Gastroesophageal sphincter (tissue), 4 donors: ENCODE measurements at regions not wholly inside any gene's neighbourhood (a gene's known extent, or its start where the extent isn't known, plus 50 kb on each side); places are given as distances from the start of the nearest gene placed in this dataset.

Experiments
- ATAC-seq: fragments of 150-250 bp; one replicate; pipeline ENCODE4 v1.9.1; 2016; ENCODE audit warnings: mild to moderate bottlenecking, moderate library complexity
- H3K27ac ChIP-seq, 4 donors: fragments of 200-600 bp; sonication (generic) in 3 of 4; 1 replicate in 3 of 4; 2 replicates in 1 of 4; pipeline ENCODE4 v1.5.1; 2016 to 2019
- H3K27me3 ChIP-seq: fragments of 200-600 bp; sonication (generic); one replicate; pipeline ENCODE4 v1.5.1; 2019
- H3K36me3 ChIP-seq, 2 donors: fragments of 200-600 bp; sonication (generic); one replicate each; pipeline ENCODE4 v1.5.1; 2019; ENCODE audit warnings: control low read depth in 1 of 2
- H3K4me1 ChIP-seq, 3 donors: fragments of 200-600 bp; sonication (generic); 1 replicate in 2 of 3; 2 replicates in 1 of 3; pipeline ENCODE4 v1.5.1; 2016 to 2019; ENCODE audit warnings: control low read depth in 2 of 3
- H3K4me3 ChIP-seq, 2 donors: fragments of 200-600 bp; sonication (generic); one replicate each; pipeline ENCODE4 v1.5.1; 2019; ENCODE audit warnings: mild to moderate bottlenecking in 1 of 2, moderate library complexity in 1 of 2
- H3K9me3 ChIP-seq, 3 donors: fragments of 200-600 bp; sonication (generic); one replicate each; pipeline ENCODE4 v1.5.1; 2017 to 2019; ENCODE audit warnings: control low read depth in 2 of 3
- CTCF ChIP-seq, 4 experiments: fragments of 200-600 bp in 2 of 4; fragments of 450-650 bp in 2 of 4; sonication (generic) in 1 of 4; IDR thresholded peaks; one replicate each; pipeline ENCODE4 v1.5.1; 2017 to 2019; ENCODE audit warnings: antibody characterized with exemption in 4 of 4, mild to moderate bottlenecking in 2 of 4, moderate library complexity in 2 of 4
- EP300 ChIP-seq: sonication (generic); formaldehyde crosslinking; IDR thresholded peaks from one replicate; pipeline ENCODE4 v1.6.1; 2017; ENCODE audit warnings: antibody characterized with exemption, mild to moderate bottlenecking
- POLR2A ChIP-seq, 2 donors: fragments of 450-650 bp; IDR thresholded peaks; one replicate each; pipeline ENCODE4 v1.6.1; 2017; ENCODE audit warnings: antibody characterized with exemption in 2 of 2, mild to moderate bottlenecking in 2 of 2, moderate library complexity in 1 of 2
- POLR2AphosphoS5 ChIP-seq: sonication (generic); formaldehyde crosslinking; IDR thresholded peaks from one replicate; pipeline ENCODE4 v1.6.1; 2017; ENCODE audit warnings: antibody characterized with exemption
- WGBS, 2 donors: methylation state at CpG; one replicate each; pipeline ENCODE4 v1.1.5; 2018; ENCODE audit warnings: low coverage in 1 of 2; 5-methylcytosine and 5-hydroxymethylcytosine counted together

- Histone ChIP-seq H3K27me3 (no peaks in the 10 kb centered on the region), H3K9me3 (no peaks in the 10 kb centered on the region), H3K36me3 (no peaks in the 10 kb centered on the region), H3K4me1 (peaks cover 0 to 9% (median 0%) of the 10 kb centered on the region in 3 donors), H3K27ac (no peak overlapping the region), H3K4me3 (no peak overlapping the region)
- WGBS, 2 donors = 92% methylated on average over 1 of the region's 2 CpGs; no CpG with 5 or more reads in 1 of the 2 donors
- no peak for TF ChIP-seq POLR2A (IDR thresholded peaks at IDR 0.05)
- TF ChIP-seq EP300 = no peak
- no peak for TF ChIP-seq POLR2AphosphoS5
- no peak for TF ChIP-seq CTCF (IDR thresholded peaks at IDR 0.05)
- no peak for ATAC-seq
Measured at GRCh38 chr15:61415617-61416120, 186.6 kb upstream of the RORA start.

- H3K4me3 ChIP-seq = no peak overlapping the region
- ATAC-seq = no peak
- H3K4me1 ChIP-seq = peaks cover 0 to 9% (median 0%) of the 10 kb centered on the region in 3 donors
- TF ChIP-seq CTCF (IDR thresholded peaks at IDR 0.05) (no peak), POLR2AphosphoS5 (no peak), POLR2A (IDR thresholded peaks at IDR 0.05) (no peak), EP300 (no peak)
- no peaks in the 10 kb centered on the region for H3K36me3 ChIP-seq
- no peaks in the 10 kb centered on the region for H3K9me3 ChIP-seq
- no peaks in the 10 kb centered on the region for H3K27me3 ChIP-seq
- no peak overlapping the region for H3K27ac ChIP-seq
- 25 to 29% methylated on average over 3 of the region's 3 CpGs for WGBS, 2 donors
Measured at GRCh38 chr15:61411902-61412510, 182.9 kb upstream of the RORA start.

- TF ChIP-seq POLR2A (IDR thresholded peaks at IDR 0.05) (no peak), EP300 (no peak), CTCF (IDR thresholded peaks at IDR 0.05) (no peak), POLR2AphosphoS5 (no peak)
- 75 to 100% methylated on average over 2 of the region's 2 CpGs for WGBS, 2 donors
- H3K27me3 ChIP-seq = no peaks in the 10 kb centered on the region
- no peaks in the 10 kb centered on the region for H3K36me3 ChIP-seq
- H3K4me1 ChIP-seq = peaks cover 0 to 9% (median 0%) of the 10 kb centered on the region in 3 donors
- no peak for ATAC-seq
- no peak overlapping the region for H3K4me3 ChIP-seq
- no peaks in the 10 kb centered on the region for H3K9me3 ChIP-seq
- H3K27ac ChIP-seq = no peak overlapping the region
Measured at GRCh38 chr15:61410662-61411061, 181.6 kb upstream of the RORA start.

- ATAC-seq = no peak
- no peak overlapping the region for H3K27ac ChIP-seq
- 63 to 100% methylated on average over 2 of the region's 2 CpGs for WGBS, 2 donors
Measured at GRCh38 chr15:61404567-61404966, 175.5 kb upstream of the RORA start.

More at GRCh38 chr15:61404567-61404966, 175.5 kb upstream of the RORA start:
- Histone ChIP-seq H3K4me1 (no peaks in the 10 kb centered on the region), H3K9me3 (no peaks in the 10 kb centered on the region), H3K4me3 (no peak overlapping the region), H3K36me3 (no peaks in the 10 kb centered on the region), H3K27me3 (no peaks in the 10 kb centered on the region)
- TF ChIP-seq CTCF (IDR thresholded peaks at IDR 0.05) (no peak), EP300 (no peak), POLR2A (IDR thresholded peaks at IDR 0.05) (no peak), POLR2AphosphoS5 (no peak)
